Lower lobe of right lung (tissue), 2 donors: ENCODE measurements at regions not wholly inside any gene's neighbourhood (a gene's known extent, or its start where the extent isn't known, plus 50 kb on each side); places are given as distances from the start of the nearest gene placed in this dataset.
A peak's percentile ranks its signal among the peaks of the same experiment; 100 is the strongest.
"Not testable (repeated sequence)": the region's sequence is repeated elsewhere in the genome, so short reads cannot be mapped to it uniquely, and the experiment has no call there.

Experiments
- ATAC-seq, 2 donors: fragments of 200-7000 bp; cut with Tn5 transposase; one replicate each; pipeline ENCODE4 v1.9.1; 2020 to 2022; ENCODE audit warnings: mild to moderate bottlenecking in 2 of 2, moderate library complexity in 2 of 2
- DNase-seq: peaks from one replicate; pipeline ENCODE4 v3.0.0-alpha.2; 2020
- H3K27ac ChIP-seq: fragments of 200-600 bp; one replicate; pipeline ENCODE4 v1.8.0; 2022
- H3K27me3 ChIP-seq: fragments of 200-600 bp; one replicate; pipeline ENCODE4 v1.8.0; 2022; ENCODE audit warnings: low read depth
- H3K36me3 ChIP-seq: fragments of 200-600 bp; one replicate; pipeline ENCODE4 v1.8.0; 2022; ENCODE audit warnings: mild to moderate bottlenecking
- H3K4me1 ChIP-seq: fragments of 200-600 bp; one replicate; pipeline ENCODE4 v1.8.0; 2022
- H3K4me3 ChIP-seq: fragments of 200-600 bp; one replicate; pipeline ENCODE4 v1.8.0; 2022; ENCODE audit warnings: mild to moderate bottlenecking
- H3K9me3 ChIP-seq: fragments of 200-600 bp; one replicate; pipeline ENCODE4 v1.8.0; 2022
- CTCF ChIP-seq: fragments of 200-600 bp; IDR thresholded peaks from one replicate; pipeline ENCODE4 v1.8.0; 2022; ENCODE audit warnings: antibody characterized with exemption, mild to moderate bottlenecking
- intact Hi-C: fragments of 100-400 bp; cut with DNase I; formaldehyde crosslinking; loops from one replicate; pipeline ENCODE4 v1.11.0; 2022
- donor health status: DM: no; HTN: yes; CAD: no; lungs with severe emphysema.

GRCh38 chrX:41005445-41005992 is 79.7 kb upstream of the USP9X start:
- no peak for DNase-seq
- Histone ChIP-seq H3K36me3 (no peaks in the 10 kb centered on the region), H3K27ac (no peak overlapping the region), H3K27me3 (no peaks in the 10 kb centered on the region), H3K9me3 (no peaks in the 10 kb centered on the region), H3K4me3 (no peak overlapping the region), H3K4me1 (no peaks in the 10 kb centered on the region)
- TF ChIP-seq CTCF = no peak
- intact Hi-C loops = no loop called here
- ATAC-seq = no peak

GRCh38 chrX:41009850-41010846 is 75.1 kb upstream of the USP9X start:
- no peaks in the 10 kb centered on the region for H3K9me3 ChIP-seq
- no peaks in the 10 kb centered on the region for H3K27me3 ChIP-seq
- TF ChIP-seq CTCF = peak; percentile 12
- H3K36me3 ChIP-seq = no peaks in the 10 kb centered on the region
- H3K4me3 ChIP-seq = peak overlapping the region; percentile 46
- peak; percentile 75 for DNase-seq
- ATAC-seq = peak; percentile 93 to 97
- intact Hi-C loops = no loop called here
- H3K4me1 ChIP-seq = no peaks in the 10 kb centered on the region
- peak overlapping the region; percentile 92 for H3K27ac ChIP-seq

- no peaks in the 10 kb centered on the region for H3K36me3 ChIP-seq
- no peaks in the 10 kb centered on the region for H3K27me3 ChIP-seq
- DNase-seq (no peak), ATAC-seq (no peak)
- no peaks in the 10 kb centered on the region for H3K4me1 ChIP-seq
- no peak overlapping the region for H3K27ac ChIP-seq
- no peak for TF ChIP-seq CTCF
- no peaks in the 10 kb centered on the region for H3K9me3 ChIP-seq
- intact Hi-C loops = no loop called here
- no peak overlapping the region for H3K4me3 ChIP-seq
Measured at GRCh38 chrX:41014776-41015360, 70.4 kb upstream of the USP9X start.

- ATAC-seq, DNase-seq, intact Hi-C loops, H3K4me1 ChIP-seq, H3K27ac ChIP-seq, H3K9me3 ChIP-seq, H3K4me3 ChIP-seq, H3K36me3 ChIP-seq, H3K27me3 ChIP-seq: not testable (repeated sequence)
Measured at GRCh38 chrX:41017785-41018184, 67.5 kb upstream of the USP9X start.

- ATAC-seq, H3K9me3 ChIP-seq, H3K4me1 ChIP-seq, H3K36me3 ChIP-seq, H3K27me3 ChIP-seq, H3K27ac ChIP-seq, H3K4me3 ChIP-seq, DNase-seq, intact Hi-C loops: not testable (repeated sequence)
Measured at GRCh38 chrX:41018391-41019040, 66.7 kb upstream of the USP9X start.

GRCh38 chrX:41019041-41019392 is 66.2 kb upstream of the USP9X start:
- DNase-seq (no peak), ATAC-seq (no peak)
- Histone ChIP-seq H3K27me3 (no peaks in the 10 kb centered on the region), H3K27ac (no peak overlapping the region), H3K4me3 (no peak overlapping the region), H3K9me3 (no peaks in the 10 kb centered on the region), H3K4me1 (no peaks in the 10 kb centered on the region), H3K36me3 (no peaks in the 10 kb centered on the region)
- intact Hi-C loops = no loop called here
- no peak for TF ChIP-seq CTCF
